ENCODE measurements at regions not wholly inside any gene's neighbourhood (a gene's known extent, or its start where the extent isn't known, plus 50 kb on each side); places are given as distances from the start of the nearest gene placed in this dataset.

DNA sequence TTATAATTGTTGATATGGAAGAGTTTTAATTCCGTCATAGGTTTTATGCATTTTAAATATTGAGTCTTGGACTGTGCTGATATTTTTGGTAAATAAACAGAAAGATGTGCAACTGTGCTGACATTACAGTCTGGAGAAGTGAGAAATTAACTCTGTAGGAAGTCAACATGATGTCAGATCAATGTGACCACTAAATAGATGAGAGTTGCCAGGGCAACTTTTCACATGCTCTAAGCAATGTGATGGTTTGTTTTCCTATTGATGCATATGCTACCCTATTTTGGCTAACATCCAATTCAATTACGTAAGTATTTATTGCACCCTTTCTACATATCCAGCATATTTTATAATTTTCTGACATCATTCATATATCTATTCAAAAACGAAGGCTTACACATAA is 1109.3 kb downstream of the TSN start:
- CTCF ChIA-PET: no interaction called here
- no peaks in the 10 kb centered on the region for H3K4me1 Mint-ChIP-seq (ENCODE audit: low read depth)

DNA sequence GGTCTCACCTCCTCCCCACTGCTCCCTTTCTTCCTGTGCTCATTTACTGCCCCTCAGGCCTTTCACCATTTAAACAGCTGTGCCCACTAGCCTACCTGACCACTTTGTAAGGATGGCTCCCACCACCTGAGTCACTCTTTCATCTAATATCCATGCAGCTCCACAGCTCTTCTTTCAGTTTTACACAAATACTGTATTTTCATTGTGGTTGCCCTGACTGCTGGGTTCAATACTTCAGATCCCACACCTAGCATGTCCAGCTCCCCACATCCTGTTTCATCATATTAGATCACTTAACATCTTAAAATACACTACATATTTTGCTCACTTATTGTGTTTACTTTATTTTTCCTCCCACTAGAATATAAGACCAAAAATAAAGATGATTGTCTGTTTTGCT is 1110.6 kb downstream of the TSN start:
- Mint-ChIP-seq H3K27ac (no peak overlapping the region), H3K4me3 (no peak overlapping the region), H3K4me1 (ENCODE audit: low read depth) (no peaks in the 10 kb centered on the region), H3K9me3 (peaks cover 6% of the 10 kb centered on the region), H3K36me3 (ENCODE audit: low read depth) (no peaks in the 10 kb centered on the region), H3K27me3 (ENCODE audit: low read depth) (no peaks in the 10 kb centered on the region)
- DNase-seq: no peak
- CTCF ChIA-PET: no interaction called here
- intact Hi-C loops (cut with micrococcal nuclease): no loop called here

More for the DNA sequence above, 1109.3 kb downstream of the TSN start:
- H3K9me3 Mint-ChIP-seq: peaks cover 6% of the 10 kb centered on the region
- no peak for DNase-seq
- intact Hi-C loops (cut with micrococcal nuclease): no loop called here
- no peak overlapping the region for H3K4me3 Mint-ChIP-seq
- no peaks in the 10 kb centered on the region for H3K27me3 Mint-ChIP-seq (ENCODE audit: low read depth)
- H3K27ac Mint-ChIP-seq: no peak overlapping the region
- H3K36me3 Mint-ChIP-seq (ENCODE audit: low read depth): no peaks in the 10 kb centered on the region

- DNase-seq: no peak
- CTCF ChIA-PET: no interaction called here
- Mint-ChIP-seq H3K27ac (no peak overlapping the region), H3K9me3 (peaks cover 6% of the 10 kb centered on the region), H3K36me3 (ENCODE audit: low read depth) (no peaks in the 10 kb centered on the region), H3K27me3 (ENCODE audit: low read depth) (no peaks in the 10 kb centered on the region), H3K4me3 (no peak overlapping the region), H3K4me1 (ENCODE audit: low read depth) (no peaks in the 10 kb centered on the region)
- intact Hi-C loops (cut with micrococcal nuclease): no loop called here
Observed at GRCh38 chr2:122867941-122868340, 1112.5 kb downstream of the TSN start.

- DNase-seq: no peak
- Mint-ChIP-seq H3K9me3 (peaks cover 4% of the 10 kb centered on the region), H3K36me3 (ENCODE audit: low read depth) (no peaks in the 10 kb centered on the region), H3K27ac (no peak overlapping the region), H3K4me1 (ENCODE audit: low read depth) (no peaks in the 10 kb centered on the region), H3K4me3 (no peak overlapping the region), H3K27me3 (ENCODE audit: low read depth) (no peaks in the 10 kb centered on the region)
- intact Hi-C loops (cut with micrococcal nuclease): no loop called here
- CTCF ChIA-PET: no interaction called here
Observed at GRCh38 chr2:122868646-122869275, 1113.3 kb downstream of the TSN start.

DNA sequence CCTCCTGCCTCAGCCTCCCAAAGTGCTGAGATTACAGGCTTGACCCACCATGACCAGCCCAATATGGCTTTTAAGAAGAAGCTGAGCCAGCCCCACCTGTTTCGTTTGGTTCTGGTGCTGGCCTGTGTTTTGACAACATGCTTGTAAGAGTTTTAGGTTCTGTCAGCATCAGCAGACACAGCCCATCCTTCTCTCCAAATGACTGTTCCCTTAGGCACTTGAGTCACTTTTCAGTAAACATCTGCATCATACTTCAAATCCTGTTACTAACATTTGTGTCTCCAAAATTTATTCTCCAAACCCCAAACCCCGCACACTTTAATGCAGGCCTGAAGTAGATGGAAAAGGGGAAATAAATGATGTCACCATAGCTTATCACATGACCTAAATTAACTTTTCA is 1118.5 kb downstream of the TSN start:
- no peaks in the 10 kb centered on the region for H3K27me3 Mint-ChIP-seq (ENCODE audit: low read depth)
- H3K4me1 Mint-ChIP-seq (ENCODE audit: low read depth): no peaks in the 10 kb centered on the region
- intact Hi-C loops (cut with micrococcal nuclease): no loop called here
- H3K27ac Mint-ChIP-seq: no peak overlapping the region
- no peaks in the 10 kb centered on the region for H3K36me3 Mint-ChIP-seq (ENCODE audit: low read depth)
- CTCF ChIA-PET: no interaction called here
- H3K4me3 Mint-ChIP-seq: no peak overlapping the region
- H3K9me3 Mint-ChIP-seq: peaks cover 3% of the 10 kb centered on the region
- no peak for DNase-seq

DNA sequence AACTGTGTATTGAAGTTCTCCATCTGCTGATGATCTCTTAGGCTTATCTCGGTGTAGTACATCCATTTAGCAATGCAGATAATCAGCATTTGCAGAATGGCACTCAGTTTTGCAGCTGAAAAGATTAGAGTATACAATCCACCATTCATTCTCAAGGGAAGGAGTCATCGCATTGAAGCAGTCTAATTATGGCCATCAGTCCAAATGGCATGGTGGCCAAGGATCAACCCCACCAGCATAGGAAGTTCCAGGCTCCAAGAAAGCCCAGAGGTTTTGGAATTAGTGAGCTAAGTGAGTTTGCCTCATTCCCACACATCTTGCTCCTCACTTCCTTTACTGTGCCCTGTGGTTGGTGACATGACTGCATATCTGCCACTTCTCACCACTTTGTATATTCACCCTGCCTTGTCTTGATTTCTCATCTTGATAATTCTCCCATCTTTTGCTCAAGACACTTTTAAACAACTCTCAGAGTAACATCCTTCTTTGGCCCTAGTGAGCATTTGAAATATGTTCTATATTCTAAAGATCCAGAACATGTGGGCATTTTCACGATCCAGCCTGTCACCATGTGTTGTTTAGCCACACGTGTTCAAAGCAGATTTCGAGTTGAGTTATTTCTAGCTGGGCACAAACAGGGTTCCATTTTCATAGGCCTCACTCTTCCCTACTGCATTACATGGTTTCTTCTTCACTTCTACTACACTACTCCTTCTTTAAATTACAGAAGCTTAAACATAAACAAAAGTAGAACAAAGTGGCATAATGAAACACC is 1119.8 kb downstream of the TSN start:
- H3K27me3 Mint-ChIP-seq (ENCODE audit: low read depth): no peaks in the 10 kb centered on the region
- intact Hi-C loops (cut with micrococcal nuclease): no loop called here
- no peaks in the 10 kb centered on the region for H3K36me3 Mint-ChIP-seq (ENCODE audit: low read depth)
- DNase-seq: no peak
- CTCF ChIA-PET: no interaction called here
- H3K4me1 Mint-ChIP-seq (ENCODE audit: low read depth): no peaks in the 10 kb centered on the region
- H3K27ac Mint-ChIP-seq: no peak overlapping the region
- no peak overlapping the region for H3K4me3 Mint-ChIP-seq
- peaks cover 3% of the 10 kb centered on the region for H3K9me3 Mint-ChIP-seq

GRCh38 chr2:122883849-122884248 is 1128.4 kb downstream of the TSN start:
- no peaks in the 10 kb centered on the region for H3K36me3 Mint-ChIP-seq (ENCODE audit: low read depth)
- no peak for DNase-seq
- H3K27me3 Mint-ChIP-seq (ENCODE audit: low read depth): no peaks in the 10 kb centered on the region
- H3K27ac Mint-ChIP-seq: no peak overlapping the region
- no peak overlapping the region for H3K4me3 Mint-ChIP-seq
- CTCF ChIA-PET: no interaction called here
- H3K9me3 Mint-ChIP-seq: no peaks in the 10 kb centered on the region
- H3K4me1 Mint-ChIP-seq (ENCODE audit: low read depth): no peaks in the 10 kb centered on the region
- intact Hi-C loops (cut with micrococcal nuclease): no loop called here

GRCh38 chr2:122884889-122885288 is 1129.4 kb downstream of the TSN start:
- no peaks in the 10 kb centered on the region for H3K9me3 Mint-ChIP-seq
- H3K27me3 Mint-ChIP-seq (ENCODE audit: low read depth): no peaks in the 10 kb centered on the region
- H3K27ac Mint-ChIP-seq: no peak overlapping the region
- no peak overlapping the region for H3K4me3 Mint-ChIP-seq
- DNase-seq: no peak
- CTCF ChIA-PET: no interaction called here
- no peaks in the 10 kb centered on the region for H3K36me3 Mint-ChIP-seq (ENCODE audit: low read depth)
- no peaks in the 10 kb centered on the region for H3K4me1 Mint-ChIP-seq (ENCODE audit: low read depth)
- intact Hi-C loops (cut with micrococcal nuclease): no loop called here

DNA sequence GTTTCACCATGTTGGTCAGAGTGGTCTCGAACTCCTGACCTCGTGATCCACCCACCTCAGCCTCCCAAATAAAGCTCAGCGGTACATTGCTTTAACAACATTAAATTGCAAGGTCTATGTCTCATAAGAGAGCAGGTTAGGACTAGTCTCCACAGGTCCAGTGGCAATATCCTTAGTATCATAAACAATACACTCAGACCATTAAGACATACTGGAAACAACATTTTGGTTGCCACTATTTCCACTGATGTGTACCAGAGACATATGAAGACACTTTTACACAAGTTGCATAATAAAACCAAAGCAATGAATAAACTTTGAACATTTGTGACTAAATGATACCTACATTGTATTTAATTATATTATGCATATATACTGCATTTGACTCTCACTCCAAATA is 1130.0 kb downstream of the TSN start:
- Mint-ChIP-seq H3K9me3 (no peaks in the 10 kb centered on the region), H3K4me1 (ENCODE audit: low read depth) (no peaks in the 10 kb centered on the region), H3K36me3 (ENCODE audit: low read depth) (no peaks in the 10 kb centered on the region), H3K4me3 (no peak overlapping the region), H3K27ac (no peak overlapping the region), H3K27me3 (ENCODE audit: low read depth) (no peaks in the 10 kb centered on the region)
- intact Hi-C loops (cut with micrococcal nuclease): no loop called here
- no peak for DNase-seq
- CTCF ChIA-PET: no interaction called here

- Mint-ChIP-seq H3K27ac (no peak overlapping the region), H3K9me3 (peaks cover 2% of the 10 kb centered on the region), H3K4me3 (no peak overlapping the region), H3K36me3 (ENCODE audit: low read depth) (no peaks in the 10 kb centered on the region), H3K27me3 (ENCODE audit: low read depth) (no peaks in the 10 kb centered on the region), H3K4me1 (ENCODE audit: low read depth) (no peaks in the 10 kb centered on the region)
- CTCF ChIA-PET: no interaction called here
- intact Hi-C loops (cut with micrococcal nuclease): no loop called here
- DNase-seq: no peak
Observed at GRCh38 chr2:122886479-122887145, 1131.2 kb downstream of the TSN start.

- peaks cover 3% of the 10 kb centered on the region for H3K9me3 Mint-ChIP-seq
- no peak overlapping the region for H3K4me3 Mint-ChIP-seq
- DNase-seq: no peak
- intact Hi-C loops (cut with micrococcal nuclease): no loop called here
- no peaks in the 10 kb centered on the region for H3K4me1 Mint-ChIP-seq (ENCODE audit: low read depth)
- no peaks in the 10 kb centered on the region for H3K27me3 Mint-ChIP-seq (ENCODE audit: low read depth)
- no peak overlapping the region for H3K27ac Mint-ChIP-seq
- H3K36me3 Mint-ChIP-seq (ENCODE audit: low read depth): no peaks in the 10 kb centered on the region
- CTCF ChIA-PET: no interaction called here
Observed at GRCh38 chr2:122899614-122900013, 1125.5 kb upstream of the CNTNAP5 start.

DNA sequence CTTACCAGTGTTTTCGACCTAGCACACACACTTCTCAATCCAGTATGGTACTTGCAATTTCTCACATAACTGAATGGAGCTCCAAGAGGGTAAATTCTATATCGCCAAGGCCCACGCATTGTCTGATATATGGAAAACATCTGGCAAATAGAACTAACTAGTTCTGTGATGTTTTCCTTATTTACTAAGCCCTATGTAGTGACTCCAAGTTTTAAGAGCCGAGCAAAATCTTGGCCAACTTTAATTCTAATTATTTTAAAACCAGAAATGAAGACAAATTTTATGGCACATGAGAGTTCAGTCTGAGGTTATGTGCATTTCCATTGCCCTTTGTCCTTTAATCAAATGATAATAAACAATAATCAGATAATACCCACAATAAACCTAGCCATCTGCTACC is 1119.7 kb upstream of the CNTNAP5 start:
- no peak overlapping the region for H3K4me3 Mint-ChIP-seq
- H3K9me3 Mint-ChIP-seq: peaks cover 3% of the 10 kb centered on the region
- H3K27me3 Mint-ChIP-seq (ENCODE audit: low read depth): no peaks in the 10 kb centered on the region
- H3K36me3 Mint-ChIP-seq (ENCODE audit: low read depth): no peaks in the 10 kb centered on the region
- H3K27ac Mint-ChIP-seq: no peak overlapping the region
- no peaks in the 10 kb centered on the region for H3K4me1 Mint-ChIP-seq (ENCODE audit: low read depth)
- DNase-seq: no peak
- CTCF ChIA-PET: no interaction called here
- intact Hi-C loops (cut with micrococcal nuclease): no loop called here

- intact Hi-C loops (cut with micrococcal nuclease): no loop called here
- no peak overlapping the region for H3K27ac Mint-ChIP-seq
- CTCF ChIA-PET: no interaction called here
Observed at GRCh38 chr2:122908159-122908558, 1116.9 kb upstream of the CNTNAP5 start.

More at GRCh38 chr2:122908159-122908558, 1116.9 kb upstream of the CNTNAP5 start:
- DNase-seq: no peak
- H3K4me3 Mint-ChIP-seq: no peak overlapping the region
- H3K27me3 Mint-ChIP-seq (ENCODE audit: low read depth): no peaks in the 10 kb centered on the region
- no peaks in the 10 kb centered on the region for H3K36me3 Mint-ChIP-seq (ENCODE audit: low read depth)
- H3K4me1 Mint-ChIP-seq (ENCODE audit: low read depth): no peaks in the 10 kb centered on the region
- peaks cover 8% of the 10 kb centered on the region for H3K9me3 Mint-ChIP-seq
